K562 (cell line): ENCODE measurements at regions not wholly inside any gene's neighbourhood (a gene's known extent, or its start where the extent isn't known, plus 50 kb on each side); places are given as distances from the start of the nearest gene placed in this dataset.

Experiments used
- CBX1 ChIP-seq: sonication (generic); IDR thresholded peaks from 2 replicates; pipeline ENCODE4 v1.6.1; 2016; ENCODE audit warnings: antibody characterized with exemption, low read depth, mild to moderate bottlenecking
- CHD2 ChIP-seq: IDR thresholded peaks from 2 replicates; pipeline ENCODE4 v1.6.1; 2011; ENCODE audit warnings: low read depth, low read length
- CREB3 ChIP-seq: fragments of 450-650 bp; conservative IDR thresholded peaks from 2 replicates; pipeline ENCODE4 v1.6.1; 2016; ENCODE audit warnings: missing genetic modification characterization, low read depth, mild to moderate bottlenecking, missing compliant biosample characterization, moderate library complexity
- RCOR1 ChIP-seq, 2 experiments: IDR thresholded peaks; 2 replicates each; pipeline ENCODE4 v1.6.1; 2012; ENCODE audit warnings: low read depth in 2 of 2, low read length in 2 of 2, borderline replicate concordance in 1 of 2, improper control_type of control experiment in 1 of 2
- SRSF9 ChIP-seq: fragments of 200-400 bp; formaldehyde crosslinking; IDR thresholded peaks from 2 replicates; pipeline ENCODE4 v1.6.1; 2017; ENCODE audit warnings: low read depth, low read length, borderline replicate concordance
- TEAD4 ChIP-seq, 2 experiments: sonication (generic) in 1 of 2; formaldehyde crosslinking in 1 of 2; IDR thresholded peaks; 2 replicates each; pipeline versions ENCODE4 v1.6.1 to v1.8.0; 2012 to 2022; ENCODE audit warnings: borderline replicate concordance in 1 of 2, inconsistent platforms in 1 of 2, low read length in 1 of 2, mild to moderate bottlenecking in 1 of 2, missing genetic modification reagents in 1 of 2
- ZNF212 ChIP-seq: fragments of 450-650 bp; formaldehyde crosslinking; IDR thresholded peaks from 2 replicates; pipeline ENCODE4 v1.4.0; 2020; ENCODE audit warnings: mild to moderate bottlenecking
- ZSCAN29 ChIP-seq: fragments of 450-650 bp; IDR thresholded peaks from 2 replicates; pipeline ENCODE4 v1.6.1; 2017

- TF ChIP-seq RCOR1 (IDR thresholded peaks at IDR 0.05; ENCODE audit: borderline replicate concordance in 1 of 2, low read depth in 2 of 2, low read length in 2 of 2) (no peak), CBX1 (no peak), ZNF212 (no peak), ZSCAN29 (no peak), SRSF9 (no peak), CHD2 (no peak), TEAD4 (IDR thresholded peaks at IDR 0.05; ENCODE audit: low read length) (no peak), TEAD4 (CRISPR knock-in tag; IDR thresholded peaks at IDR 0.05; ENCODE audit: borderline replicate concordance) (no peak), CREB3 (tag) (no peak)
Observed at GRCh38 chr9:109974918-109975276, 194.9 kb downstream of the PALM2AKAP2 start.
